ENCODE measurements at regions not wholly inside any gene's neighbourhood (a gene's known extent, or its start where the extent isn't known, plus 50 kb on each side); places are given as distances from the start of the nearest gene placed in this dataset.
A peak's percentile ranks its signal among the peaks of the same experiment; 100 is the strongest.

DNA sequence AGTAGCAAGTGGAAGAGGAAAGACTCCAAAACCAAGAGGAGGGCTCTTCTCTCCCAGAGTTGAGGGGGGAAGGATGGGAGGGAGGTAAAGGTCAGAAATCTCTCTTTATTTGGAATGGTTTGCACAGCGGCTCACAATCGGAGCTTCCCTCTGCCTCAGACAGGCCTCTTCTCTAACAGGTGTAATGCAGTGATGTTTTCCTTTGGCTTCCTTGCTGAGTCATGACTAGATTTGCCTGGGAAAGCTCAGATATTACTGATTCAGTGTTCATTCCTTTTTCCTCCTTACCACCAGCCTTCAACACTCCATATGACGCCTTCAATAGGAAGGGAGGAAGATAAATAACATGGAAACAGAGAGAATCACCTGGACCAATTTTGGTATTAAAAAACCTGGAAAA is 136.6 kb downstream of the RNF152 start:
- DNase-seq (ENCODE audit: low read depth): no peak

DNA sequence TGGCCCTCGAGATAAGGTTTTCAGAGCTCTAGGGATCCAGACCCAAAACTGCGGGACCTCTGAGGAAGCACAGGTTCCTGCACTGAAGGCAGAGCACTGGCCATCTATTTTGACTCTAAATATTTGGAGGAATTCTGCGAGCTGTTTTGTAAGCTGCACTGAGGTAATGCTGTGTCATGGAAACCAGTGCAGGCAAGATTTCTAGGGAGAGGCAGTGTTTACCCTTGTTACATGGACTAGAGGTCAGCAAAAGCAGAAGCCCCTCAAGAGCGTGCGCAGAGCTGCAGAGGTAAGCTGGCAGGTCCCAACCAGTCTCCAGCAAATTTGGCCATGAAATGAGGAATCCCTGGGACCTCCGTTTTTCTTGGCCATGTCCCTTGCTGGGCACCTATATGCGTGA is 137.3 kb downstream of the RNF152 start:
- DNase-seq (ENCODE audit: low read depth): no peak

DNA sequence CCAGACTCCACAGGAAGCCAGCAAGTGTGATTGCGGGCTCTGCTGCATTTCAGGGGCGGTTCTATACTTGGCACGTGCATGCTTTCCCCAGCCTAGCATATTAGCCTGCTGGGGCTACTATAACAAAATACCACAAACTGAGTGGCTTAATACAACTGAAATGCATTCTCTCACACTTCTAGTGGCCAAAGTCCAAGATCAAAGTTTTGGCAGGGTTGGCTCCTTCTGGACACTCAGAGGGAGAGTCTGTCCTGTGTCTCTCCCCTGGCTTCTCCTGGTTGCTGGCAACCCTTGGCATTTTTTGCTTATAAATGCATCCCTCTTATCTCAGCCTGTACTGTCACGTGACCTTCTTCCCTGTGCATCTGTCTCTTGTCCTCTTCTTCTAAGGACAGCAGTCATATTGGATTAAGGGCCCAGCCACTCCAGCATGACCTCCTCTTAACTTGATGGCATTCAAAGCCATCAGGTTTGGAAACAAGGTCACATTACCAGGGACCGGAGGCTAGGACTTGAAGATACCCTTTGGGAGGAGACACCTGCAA is 138.7 kb downstream of the RNF152 start:
- DNase-seq (ENCODE audit: low read depth): no peak

DNA sequence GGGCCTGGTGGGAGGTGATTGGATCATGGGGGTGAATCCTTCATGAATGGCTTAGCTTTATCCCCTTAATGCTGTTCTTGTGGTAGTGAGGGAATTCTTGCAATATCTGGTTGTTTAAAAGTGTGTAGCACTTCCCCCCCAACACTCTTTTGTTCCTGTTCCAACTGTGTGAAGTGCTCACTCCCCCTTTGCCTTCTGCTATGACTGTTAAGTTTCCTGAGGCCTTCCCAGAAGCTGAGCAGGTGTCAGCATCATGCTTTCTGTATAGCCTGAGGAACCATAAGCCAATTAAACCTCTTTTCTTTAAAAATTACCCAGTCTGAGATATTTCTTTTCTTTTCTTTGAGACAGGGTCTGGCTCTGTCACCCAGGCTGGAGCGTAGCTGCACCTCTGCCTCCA is 139.4 kb downstream of the RNF152 start:
- DNase-seq (ENCODE audit: low read depth): no peak

DNA sequence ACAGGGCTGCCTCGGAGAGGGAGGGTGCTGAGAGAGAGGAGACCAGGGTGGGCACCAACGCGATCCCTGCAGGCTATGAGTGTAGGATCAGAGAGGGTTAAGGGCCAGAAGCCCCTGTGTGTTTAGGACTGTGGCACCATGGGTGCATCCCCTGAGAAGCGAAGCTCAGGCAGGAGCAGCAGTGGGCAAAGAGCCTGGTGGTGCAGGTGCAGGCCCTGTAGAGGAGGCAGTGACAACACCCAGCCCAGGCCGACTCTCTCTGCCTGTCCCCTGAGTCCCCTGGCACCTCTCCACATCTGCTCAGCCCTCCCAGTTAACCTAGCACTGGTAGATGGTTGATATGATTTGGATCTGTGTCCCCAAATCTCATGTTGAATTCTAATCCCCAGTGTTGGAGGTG is 139.8 kb downstream of the RNF152 start:
- DNase-seq (ENCODE audit: low read depth): no peak

DNA sequence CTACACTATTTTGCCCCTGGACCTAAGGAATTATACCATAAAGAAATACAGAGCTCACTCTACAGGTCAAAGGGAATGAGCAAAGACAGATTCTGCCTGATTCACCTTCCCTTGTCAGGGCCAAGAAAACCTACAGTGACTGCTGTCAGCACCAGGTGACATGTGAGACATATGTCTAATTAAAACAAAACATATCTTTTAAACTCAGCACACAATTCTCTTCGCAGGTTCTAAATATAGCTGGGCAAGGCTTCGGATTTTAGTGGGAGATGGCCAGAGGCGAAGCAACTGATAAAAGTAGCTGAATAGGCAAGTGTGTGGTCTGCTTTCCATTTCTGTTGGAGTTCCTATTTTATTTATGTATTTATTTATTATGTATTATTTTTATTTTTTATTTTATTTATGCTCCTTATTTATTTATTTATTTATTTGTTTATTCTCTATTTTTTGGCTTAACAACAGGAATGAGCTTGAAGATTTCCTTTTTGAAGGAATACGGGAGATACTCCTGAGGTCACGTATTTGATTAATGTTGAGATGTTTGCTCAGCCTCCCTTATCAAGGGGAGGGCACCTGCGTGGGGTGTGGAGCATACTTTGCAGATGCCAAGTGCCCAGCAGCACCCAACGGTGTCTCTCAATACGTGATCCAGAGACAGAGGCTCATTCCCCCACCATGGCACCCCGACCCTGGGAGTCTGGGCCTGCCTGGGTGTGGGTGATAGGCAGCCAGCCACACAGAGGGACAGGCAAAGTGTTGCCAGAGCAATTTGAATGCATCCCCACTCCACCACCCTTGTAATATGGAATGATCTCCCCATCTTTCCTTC is 141.8 kb downstream of the RNF152 start:
- no peak for DNase-seq (ENCODE audit: low read depth)

DNA sequence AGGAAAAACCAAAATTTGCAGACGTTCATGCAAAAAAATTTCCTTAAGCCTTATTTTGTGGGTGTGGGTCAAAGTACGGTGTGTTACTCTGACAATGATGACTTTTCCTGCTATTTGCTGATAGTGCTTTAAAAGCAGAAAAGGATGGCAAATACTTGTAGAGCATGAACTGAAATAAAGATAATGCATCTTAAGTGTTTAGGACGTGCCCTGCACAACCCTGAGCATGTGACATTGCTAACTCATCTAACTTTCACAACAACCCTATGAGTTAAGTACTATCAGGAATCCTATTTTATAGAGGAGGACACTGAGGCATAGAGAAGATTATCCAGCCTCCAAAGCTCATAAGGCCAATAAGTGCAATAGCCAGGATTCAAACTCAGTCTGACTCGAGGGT is 143.3 kb downstream of the RNF152 start:
- no peak for DNase-seq (ENCODE audit: low read depth)

DNA sequence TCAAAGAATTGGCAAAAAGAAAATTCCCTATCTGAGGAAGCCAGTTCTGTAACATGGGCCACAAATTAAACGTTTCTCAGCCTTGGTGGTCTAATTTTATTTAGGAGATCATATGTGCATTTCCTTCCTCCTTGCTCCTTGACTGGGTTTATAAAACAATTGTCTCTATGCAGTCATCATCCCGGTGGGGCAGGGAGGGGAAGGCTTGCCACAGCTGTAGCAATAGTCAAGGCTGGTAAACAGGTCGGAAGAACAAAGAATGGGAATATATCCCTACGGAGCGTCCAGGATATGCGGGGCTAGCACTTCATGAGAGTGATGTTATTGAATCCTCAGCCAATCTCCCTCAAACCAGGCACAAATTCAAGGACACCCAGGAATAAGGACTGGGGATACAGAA is 143.8 kb downstream of the RNF152 start:
- no peak for DNase-seq (ENCODE audit: low read depth)

DNA sequence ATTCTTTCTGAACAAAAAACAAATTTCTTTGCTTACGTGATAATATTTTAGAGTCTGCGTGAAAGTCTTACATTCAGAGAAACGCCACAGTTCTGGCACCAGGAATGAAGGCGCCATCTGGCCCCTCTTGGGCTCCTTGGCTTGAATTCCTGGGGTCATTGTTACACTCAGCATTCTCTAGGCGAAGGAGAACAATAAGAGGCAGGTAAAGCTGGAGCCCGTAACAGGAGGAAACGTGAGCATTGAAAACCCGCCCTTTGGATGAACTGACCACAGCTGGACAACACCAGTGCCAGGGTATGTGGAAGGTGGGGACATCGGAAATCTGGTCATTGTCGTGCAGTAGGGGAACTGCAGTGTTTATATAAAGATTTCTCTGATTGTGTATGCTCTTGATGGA is 144.8 kb downstream of the RNF152 start:
- no peak for DNase-seq (ENCODE audit: low read depth)

DNA sequence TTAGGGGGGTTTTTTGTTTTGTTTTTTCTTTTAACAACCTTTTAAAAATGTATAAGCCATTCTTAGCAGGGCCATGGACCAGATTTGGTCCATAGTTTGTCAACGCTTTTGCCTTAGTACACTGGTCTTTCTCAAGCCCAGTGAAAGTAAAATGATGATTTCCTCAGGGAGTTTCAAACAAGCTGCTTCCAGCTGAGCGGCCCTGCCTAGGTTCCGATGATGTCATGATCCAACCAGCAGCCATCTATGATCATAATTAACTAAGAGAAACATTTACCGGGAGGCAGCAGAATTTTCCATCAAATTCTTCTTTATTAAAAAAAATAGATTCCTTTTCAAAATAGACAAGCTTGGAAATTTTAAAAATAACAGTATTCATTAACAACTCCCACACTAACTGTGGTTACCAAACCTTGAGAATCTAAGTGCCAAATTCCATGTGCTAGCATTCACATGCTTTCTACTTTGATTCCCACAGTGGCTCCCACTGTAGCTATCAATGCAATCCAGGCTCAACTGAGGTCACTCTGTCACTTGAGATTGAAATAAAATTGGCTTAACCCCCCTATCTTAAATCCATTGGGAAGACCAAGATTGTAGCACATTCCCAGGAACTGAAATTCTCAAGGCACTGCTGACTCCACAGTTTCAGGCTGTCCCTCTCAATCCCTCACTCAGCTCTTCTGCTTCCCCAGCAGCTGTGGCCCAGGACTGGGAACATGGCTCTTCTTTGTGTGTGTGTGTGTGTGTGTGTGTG is 148.9 kb downstream of the RNF152 start:
- DNase-seq (ENCODE audit: low read depth): no peak

DNA sequence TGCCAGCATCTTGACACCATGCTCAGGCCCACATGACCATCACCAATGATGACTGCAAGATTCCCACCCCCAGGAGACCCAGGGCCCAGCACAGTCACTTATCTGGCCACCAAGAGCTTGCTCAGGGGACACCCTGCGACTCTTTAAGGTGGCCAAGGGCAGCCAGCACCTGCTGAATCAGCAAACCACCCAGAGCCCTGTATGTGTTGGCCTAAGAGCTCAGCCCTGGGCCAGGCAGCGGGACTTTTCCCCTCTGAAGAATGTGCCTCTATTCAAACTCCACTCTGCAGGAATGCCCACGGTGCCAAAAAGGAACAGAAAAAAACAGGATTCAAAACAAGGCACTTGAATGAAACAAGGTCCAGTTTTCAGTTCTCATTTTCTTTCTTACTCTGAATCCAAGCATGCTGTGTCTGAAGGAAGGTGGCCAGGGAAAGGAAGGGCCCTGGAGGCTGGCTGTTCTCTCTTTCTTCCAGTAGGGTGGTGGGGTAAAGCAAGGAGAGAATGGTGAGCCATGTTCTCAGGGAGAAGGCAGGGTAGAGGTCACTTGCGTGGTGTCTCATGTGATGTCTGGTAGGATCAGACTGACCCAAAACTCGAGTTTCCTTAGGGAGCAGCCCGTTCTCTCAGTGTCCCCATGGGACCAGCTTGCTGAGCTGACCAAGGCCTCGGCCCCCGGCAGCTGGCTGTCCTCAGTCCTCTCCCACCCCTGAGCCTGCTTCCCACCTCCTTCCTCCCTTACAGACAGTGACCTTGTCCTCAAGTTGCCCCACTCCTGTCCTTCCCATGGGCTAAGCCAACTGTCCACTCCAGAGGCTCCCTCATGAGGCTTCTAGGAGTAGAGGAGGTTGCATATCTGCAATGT is 150.0 kb downstream of the RNF152 start:
- no peak for DNase-seq (ENCODE audit: low read depth)

DNA sequence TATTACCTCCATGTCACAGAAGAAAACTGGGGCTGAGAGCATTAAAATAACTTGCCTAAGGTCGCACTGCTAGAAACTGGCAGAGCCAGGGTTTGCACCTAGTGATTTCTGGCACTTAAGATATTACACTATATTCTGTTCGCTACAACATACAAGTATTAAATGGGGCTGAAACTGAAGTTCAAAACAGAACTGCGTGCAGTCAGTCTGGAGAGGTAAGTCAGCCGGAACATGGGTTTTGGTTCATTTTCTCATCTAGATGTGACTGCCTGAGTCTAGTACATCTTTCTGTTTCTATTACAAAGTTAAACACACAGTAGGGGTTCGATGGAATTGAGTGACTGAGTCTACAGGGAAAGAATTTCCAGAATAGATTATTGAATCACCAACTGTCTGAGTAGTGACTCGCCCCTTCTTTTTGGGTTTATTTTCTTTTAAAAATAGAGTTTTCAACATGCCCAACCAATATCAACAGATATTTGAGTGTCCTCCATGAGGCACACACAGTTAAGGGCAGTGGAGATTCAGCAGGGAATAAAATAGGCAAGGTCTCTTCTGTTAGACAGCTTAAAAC is 150.8 kb downstream of the RNF152 start:
- no peak for DNase-seq (ENCODE audit: low read depth)

DNA sequence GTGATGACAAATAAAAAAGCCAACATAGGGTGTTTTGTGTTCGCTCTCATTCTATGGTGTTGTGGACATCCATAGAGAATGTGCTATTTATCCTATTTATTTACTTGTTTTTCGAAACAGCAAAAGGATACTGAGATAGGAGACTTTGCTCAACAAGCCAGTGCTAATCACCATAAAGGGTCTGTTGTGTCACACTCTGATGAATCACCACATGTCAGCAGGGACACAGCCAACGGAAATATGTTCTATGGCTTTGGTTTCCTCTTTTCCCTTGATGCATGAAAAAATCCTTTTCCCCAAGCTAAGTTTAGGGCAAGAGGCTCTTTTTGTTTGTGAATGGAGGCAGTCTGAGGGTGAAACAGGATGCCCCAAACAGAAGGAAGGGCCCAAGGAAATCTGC is 154.3 kb downstream of the RNF152 start:
- peak; percentile 53 for DNase-seq (ENCODE audit: low read depth)

DNA sequence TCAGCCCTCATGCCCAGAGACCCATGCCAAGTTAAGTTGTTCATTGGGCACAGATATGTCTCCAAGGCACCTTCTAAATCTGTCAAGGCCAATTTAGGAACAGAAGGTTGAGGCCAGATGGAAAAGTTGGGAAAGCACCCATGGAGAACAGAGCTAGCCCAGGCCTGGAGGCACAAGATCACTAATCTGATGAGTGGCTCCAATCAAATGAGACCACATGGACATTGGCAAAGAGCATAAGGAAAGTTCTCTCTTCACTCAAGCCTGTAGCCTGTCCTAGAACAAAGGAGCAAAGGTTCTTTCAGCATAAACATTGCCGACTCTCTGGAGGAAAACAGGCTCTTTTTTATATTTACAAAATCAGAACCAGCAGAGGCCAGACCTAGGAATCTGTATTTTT is 154.8 kb downstream of the RNF152 start:
- no peak for DNase-seq (ENCODE audit: low read depth)

DNA sequence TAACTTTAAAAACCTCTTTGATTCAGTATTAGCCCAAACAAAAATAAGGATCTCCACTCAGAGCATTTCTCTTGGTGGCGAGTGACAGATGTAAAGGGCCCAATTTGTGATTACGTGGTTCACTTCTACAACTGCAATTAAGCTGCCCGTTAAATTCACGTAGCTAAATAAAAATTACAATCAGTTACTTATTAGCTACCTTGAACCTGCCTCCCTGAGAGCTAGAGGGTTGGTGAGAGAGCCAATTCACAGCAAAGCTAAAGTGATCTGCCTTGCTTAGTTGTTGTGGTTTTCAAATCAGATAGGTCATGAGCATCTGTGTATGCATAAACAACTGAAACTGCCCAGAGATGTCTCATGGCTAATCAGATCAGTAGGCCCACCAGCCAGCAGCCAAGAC is 156.7 kb downstream of the RNF152 start:
- DNase-seq (ENCODE audit: low read depth): no peak

DNA sequence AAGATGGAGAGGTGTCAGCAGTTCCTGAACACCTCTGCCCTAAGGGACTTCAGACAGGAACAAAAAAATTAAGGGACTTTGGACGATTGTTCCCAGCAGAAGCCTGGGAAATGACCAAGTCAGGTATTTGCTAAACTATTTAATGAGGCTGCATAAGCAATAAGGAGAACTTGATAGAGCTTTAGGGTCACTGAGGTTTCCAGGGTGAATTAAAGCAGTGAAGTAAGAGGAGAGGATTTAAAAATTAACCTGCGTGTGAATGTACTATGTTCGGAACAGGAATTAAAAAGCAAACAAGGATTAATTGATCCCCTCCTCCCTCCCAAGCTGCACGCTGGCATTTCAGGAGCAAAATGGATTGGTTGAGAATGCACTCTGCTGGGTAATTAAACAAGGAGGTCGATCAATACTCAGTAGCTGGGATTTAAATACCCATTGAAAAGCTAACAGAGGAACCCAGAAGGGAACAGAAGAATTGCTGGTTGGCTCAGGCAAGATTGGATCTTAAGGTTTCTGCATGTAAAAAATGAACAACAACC is 157.2 kb downstream of the RNF152 start:
- DNase-seq (ENCODE audit: low read depth): no peak

DNA sequence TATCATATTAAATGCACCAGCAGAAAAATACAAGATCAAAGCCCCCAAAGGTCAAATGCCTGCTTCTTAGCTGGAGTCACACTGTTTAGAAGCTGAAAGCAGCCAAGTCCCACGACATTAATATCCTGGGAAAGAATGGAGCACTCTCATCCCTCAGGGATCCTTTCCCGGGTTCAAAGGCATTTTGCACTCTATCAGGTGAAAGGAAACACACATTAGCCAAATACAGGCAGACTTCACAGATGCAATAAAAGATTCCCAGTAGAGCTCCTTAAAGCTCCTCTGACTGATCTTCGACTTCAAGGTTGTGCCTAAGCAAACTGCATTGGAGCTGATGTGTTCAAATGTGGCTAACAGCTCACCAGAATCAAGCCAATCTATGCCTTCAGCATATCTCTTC is 158.4 kb downstream of the RNF152 start:
- DNase-seq (ENCODE audit: low read depth): no peak

DNA sequence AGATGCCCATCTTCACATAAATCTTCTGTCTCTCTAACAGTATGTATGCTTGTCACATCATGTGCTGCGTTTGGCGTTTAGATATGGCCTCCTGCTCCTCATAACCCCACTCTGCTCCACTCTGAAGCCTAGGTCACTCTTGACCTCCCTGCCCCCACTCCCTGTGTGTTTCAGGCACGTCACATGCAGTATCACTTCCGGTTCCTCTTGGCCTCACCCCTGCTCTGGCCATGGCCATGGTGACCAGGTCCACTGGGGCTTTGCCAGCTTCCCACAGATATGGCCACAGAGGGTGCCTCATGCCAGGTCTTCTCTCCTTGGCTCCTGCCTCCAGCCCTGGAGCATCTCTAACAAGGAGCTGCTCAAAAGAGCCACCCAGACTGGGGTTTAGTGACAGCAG is 160.0 kb downstream of the RNF152 start:
- no peak for DNase-seq (ENCODE audit: low read depth)

DNA sequence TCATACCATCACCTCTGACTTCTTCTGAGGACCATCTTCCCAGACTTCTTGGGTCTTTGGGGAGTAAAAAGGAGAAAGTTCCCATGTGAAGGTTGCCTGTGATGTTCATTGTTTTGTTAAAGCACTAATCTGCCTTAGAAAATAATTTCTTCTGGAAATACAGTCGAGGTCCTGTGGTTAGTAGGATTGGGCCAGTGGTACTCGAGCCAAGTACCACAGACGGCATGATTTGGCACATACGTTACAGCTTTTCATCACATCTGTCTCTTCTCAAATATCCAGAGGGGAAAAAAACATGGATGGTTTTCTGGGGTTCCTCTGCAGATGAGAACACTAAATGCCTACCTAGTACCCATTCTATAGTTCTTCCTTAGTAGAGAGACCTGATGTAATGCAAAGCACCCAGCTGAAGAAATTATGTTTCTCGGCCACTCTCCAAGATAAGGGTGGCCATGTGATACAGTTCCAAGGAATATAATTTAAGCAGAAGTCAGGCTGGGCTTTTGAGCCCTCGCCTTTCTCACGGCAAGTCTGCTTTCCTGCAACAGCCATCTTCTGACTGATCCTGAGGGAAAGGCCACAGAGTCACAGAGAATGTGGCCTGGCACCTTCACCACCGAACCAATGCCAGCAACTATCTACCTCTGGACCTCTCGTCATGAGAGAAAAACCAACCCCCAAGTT is 161.0 kb downstream of the RNF152 start:
- no peak for DNase-seq (ENCODE audit: low read depth)

DNA sequence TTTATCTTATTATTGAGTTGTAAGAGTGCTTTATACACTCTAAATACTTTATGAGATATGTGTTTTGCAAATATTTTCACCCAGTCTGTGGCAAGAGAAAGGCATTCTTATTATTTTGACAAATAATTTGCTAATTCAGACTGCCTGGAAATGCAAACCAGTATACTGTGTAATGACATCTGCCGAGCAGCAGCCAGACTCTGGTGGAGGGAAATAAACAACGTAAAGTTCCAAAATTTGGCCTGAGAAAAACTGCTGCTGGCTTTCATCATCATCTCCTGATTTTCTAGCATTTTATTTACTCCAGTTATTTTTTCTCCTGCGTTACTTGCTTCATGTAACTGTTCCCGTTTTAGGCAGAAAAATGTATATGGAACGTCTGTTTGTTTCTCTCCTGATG is 161.6 kb downstream of the RNF152 start:
- no peak for DNase-seq (ENCODE audit: low read depth)

DNA sequence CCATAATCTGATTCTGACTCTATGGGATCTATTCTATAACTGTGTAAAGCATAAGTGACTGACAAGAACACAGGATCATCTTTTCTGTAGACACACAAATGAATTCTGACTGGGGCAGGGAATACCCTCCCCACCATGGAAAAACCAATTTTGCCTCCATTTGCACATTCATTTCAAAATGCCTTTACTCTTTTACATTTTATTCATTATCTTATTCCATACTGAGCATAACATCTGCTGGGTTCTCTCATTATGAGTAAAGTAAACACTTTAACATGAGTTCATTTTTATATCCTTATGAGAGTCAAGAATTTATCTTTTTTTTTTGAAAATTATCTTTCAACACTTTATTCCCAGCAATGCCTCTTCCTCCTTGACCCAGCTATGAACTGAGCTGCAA is 163.5 kb downstream of the RNF152 start:
- DNase-seq (ENCODE audit: low read depth): no peak
